DND-41 (cell line): ENCODE measurements at regions not wholly inside any gene's neighbourhood (a gene's known extent, or its start where the extent isn't known, plus 50 kb on each side); places are given as distances from the start of the nearest gene placed in this dataset.

ENCODE experiments used
- ATAC-seq: fragments of 200-7000 bp; cut with Tn5 transposase; 3 replicates; pipeline ENCODE4 v1.9.1; 2021; ENCODE audit warnings: low read depth; ENCODE audit not compliant: insufficient read depth
- DNase-seq: peaks from one replicate; pipeline ENCODE4 v3.0.0-alpha.2; 2020
- H2AFZ ChIP-seq: 2 replicates; pipeline ENCODE4 v1.6.0; 2012; ENCODE audit warnings: low read depth, low read length
- H3K27ac ChIP-seq: 2 replicates; pipeline ENCODE4 v1.5.1; 2012; ENCODE audit warnings: low read length, inconsistent platforms
- H3K27me3 ChIP-seq: fragments of 200-600 bp; sonication (generic); 2 replicates; pipeline ENCODE4 v1.6.0; 2012; ENCODE audit warnings: low read length, mild to moderate bottlenecking, inconsistent platforms; ENCODE audit not compliant: insufficient read depth, poor library complexity
- H3K36me3 ChIP-seq: 2 replicates; pipeline ENCODE4 v1.5.1; 2012; ENCODE audit warnings: low read length, inconsistent platforms; ENCODE audit not compliant: insufficient read depth
- H3K4me1 ChIP-seq: 2 replicates; pipeline ENCODE4 v1.5.1; 2012; ENCODE audit warnings: mild to moderate bottlenecking, low read length; ENCODE audit not compliant: insufficient read depth
- H3K4me2 ChIP-seq: 2 replicates; pipeline ENCODE4 v1.6.0; 2012; ENCODE audit warnings: mild to moderate bottlenecking, moderate library complexity, low read length, inconsistent platforms; ENCODE audit not compliant: insufficient read depth
- H3K4me3 ChIP-seq, 2 experiments: fragments of 200-600 bp in 1 of 2; shearing (Covaris generic) in 1 of 2; 2 replicates each; pipeline ENCODE4 v1.5.1; 2012 to 2016; ENCODE audit warnings: inconsistent platforms in 2 of 2, low read length in 2 of 2, mild to moderate bottlenecking in 2 of 2, low read depth in 1 of 2, moderate library complexity in 1 of 2
- H3K79me2 ChIP-seq: 2 replicates; pipeline ENCODE4 v1.6.0; 2012; ENCODE audit warnings: low read length, inconsistent platforms; ENCODE audit not compliant: insufficient read depth
- H3K9ac ChIP-seq: 2 replicates; pipeline ENCODE4 v1.6.0; 2012; ENCODE audit warnings: low read depth, mild to moderate bottlenecking, inconsistent platforms, low read length, moderate library complexity
- H3K9me3 ChIP-seq: 2 replicates; pipeline ENCODE4 v1.5.1; 2012; ENCODE audit warnings: low read length, moderate library complexity, mild to moderate bottlenecking, inconsistent platforms; ENCODE audit not compliant: insufficient read depth, severe bottlenecking
- H4K20me1 ChIP-seq: 2 replicates; pipeline ENCODE4 v1.6.0; 2012; ENCODE audit warnings: low read length; ENCODE audit not compliant: insufficient read depth
- CTCF ChIP-seq: IDR thresholded peaks from 2 replicates; pipeline ENCODE4 v1.5.1; 2012; ENCODE audit warnings: borderline replicate concordance, low read length, moderate library complexity, mild to moderate bottlenecking; ENCODE audit not compliant: poor library complexity, severe bottlenecking; ENCODE audit errors: extremely low read depth
- EZH2 ChIP-seq: IDR thresholded peaks from 3 replicates; pipeline ENCODE4 v1.6.1; 2012; ENCODE audit warnings: borderline replicate concordance, low read depth, mild to moderate bottlenecking, moderate library complexity, low read length, inconsistent platforms; ENCODE audit not compliant: severe bottlenecking

GRCh38 chr4:8725071-8725841, 132.7 kb downstream of the CPZ start:
- no peaks in the 10 kb centered on the region for H3K79me2 ChIP-seq
- H3K36me3 ChIP-seq = no peaks in the 10 kb centered on the region
- H3K27ac ChIP-seq = no peak overlapping the region
- H2AFZ ChIP-seq = no peak overlapping the region
- TF ChIP-seq CTCF = no peak
- TF ChIP-seq EZH2 = no peak
- no peaks in the 10 kb centered on the region for H3K9me3 ChIP-seq
- H4K20me1 ChIP-seq = peaks cover 3% of the 10 kb centered on the region; the same call in 1 of the 2 replicates
- no peaks in the 10 kb centered on the region for H3K4me1 ChIP-seq
- no peak overlapping the region for H3K4me2 ChIP-seq
- H3K9ac ChIP-seq = no peak overlapping the region
- H3K4me3 ChIP-seq = no peak overlapping the region
- no peaks in the 10 kb centered on the region for H3K27me3 ChIP-seq
- no peak for ATAC-seq
- DNase-seq = no peak

- ATAC-seq (no peak), DNase-seq (no peak)
- H3K9me3 ChIP-seq = no peaks in the 10 kb centered on the region
- no peak overlapping the region for H3K27ac ChIP-seq
- no peaks in the 10 kb centered on the region for H3K79me2 ChIP-seq
- H3K9ac ChIP-seq = no peak overlapping the region
- no peak for TF ChIP-seq CTCF
- no peak for TF ChIP-seq EZH2
- H3K36me3 ChIP-seq = no peaks in the 10 kb centered on the region
- peaks cover 3% of the 10 kb centered on the region; the same call in 1 of the 2 replicates for H4K20me1 ChIP-seq
- no peak overlapping the region for H2AFZ ChIP-seq
- no peak overlapping the region for H3K4me2 ChIP-seq
- no peaks in the 10 kb centered on the region for H3K27me3 ChIP-seq
- no peaks in the 10 kb centered on the region for H3K4me1 ChIP-seq
- H3K4me3 ChIP-seq = no peak overlapping the region
Measured at GRCh38 chr4:8724436-8725070, 132.0 kb downstream of the CPZ start.

GRCh38 chr4:8723222-8723980, 130.8 kb downstream of the CPZ start:
- H2AFZ ChIP-seq = no peak overlapping the region
- H3K27ac ChIP-seq = no peak overlapping the region
- TF ChIP-seq CTCF (no peak), EZH2 (no peak)
- no peaks in the 10 kb centered on the region for H3K27me3 ChIP-seq
- ATAC-seq (no peak), DNase-seq (no peak)
- 0 out of 2 replicates have a peak, but pooled peaks cover 3% of the 10 kb centered on the region for H4K20me1 ChIP-seq
- no peaks in the 10 kb centered on the region for H3K9me3 ChIP-seq
- H3K79me2 ChIP-seq = no peaks in the 10 kb centered on the region
- no peaks in the 10 kb centered on the region for H3K36me3 ChIP-seq
- H3K4me2 ChIP-seq = no peak overlapping the region
- no peak overlapping the region for H3K9ac ChIP-seq
- no peaks in the 10 kb centered on the region for H3K4me1 ChIP-seq
- H3K4me3 ChIP-seq = no peak overlapping the region
